Smooth muscle cell (in vitro differentiated cells): ENCODE measurements at regions not wholly inside any gene's neighbourhood (a gene's known extent, or its start where the extent isn't known, plus 50 kb on each side); places are given as distances from the start of the nearest gene placed in this dataset.

Experiments
- DNase-seq: peaks from one replicate; lab custom pipeline; 2025; ENCODE audit not compliant: unreplicated experiment; lab: John Stamatoyannopoulos, UW
- H2AFZ ChIP-seq: fragments of 200-600 bp; sonication (generic); 2 replicates; pipeline ENCODE4 v1.6.0; 2016; ENCODE audit warnings: antibody characterized with exemption, low read depth, mild to moderate bottlenecking
- H3F3A ChIP-seq: fragments of 200-600 bp; sonication (generic); 2 replicates; pipeline ENCODE4 v1.6.0; 2017; ENCODE audit warnings: antibody characterized with exemption, low read depth
- H3K27ac ChIP-seq: fragments of 200-600 bp; sonication (generic); 2 replicates; pipeline ENCODE4 v1.5.1; 2016; ENCODE audit warnings: low read depth, mild to moderate bottlenecking
- H3K27me3 ChIP-seq: fragments of 200-600 bp; sonication (generic); 2 replicates; pipeline ENCODE4 v1.6.1; 2016; ENCODE audit warnings: low read depth, mild to moderate bottlenecking
- H3K36me3 ChIP-seq: fragments of 200-600 bp; sonication (generic); 2 replicates; pipeline ENCODE4 v1.5.1; 2016; ENCODE audit warnings: low read depth
- H3K4me1 ChIP-seq: fragments of 200-600 bp; sonication (generic); 2 replicates; pipeline ENCODE4 v1.5.1; 2016; ENCODE audit warnings: low read depth
- H3K4me2 ChIP-seq: fragments of 200-600 bp; sonication (generic); 2 replicates; pipeline ENCODE4 v1.6.0; 2016; ENCODE audit warnings: mild to moderate bottlenecking
- H3K4me3 ChIP-seq: fragments of 200-600 bp; sonication (generic); 2 replicates; pipeline ENCODE4 v1.5.1; 2016; ENCODE audit warnings: mild to moderate bottlenecking
- H3K79me2 ChIP-seq: fragments of 200-600 bp; sonication (generic); 2 replicates; pipeline ENCODE4 v1.6.0; 2016; ENCODE audit warnings: low read depth, mild to moderate bottlenecking
- H3K9ac ChIP-seq: fragments of 200-600 bp; sonication (generic); 2 replicates; pipeline ENCODE4 v1.6.0; 2016; ENCODE audit warnings: low read depth
- H3K9me3 ChIP-seq: fragments of 200-600 bp; sonication (generic); replicated peaks from 2 replicates; pipeline ENCODE4 v1.5.1; 2016; ENCODE audit warnings: low read depth
- H4K20me1 ChIP-seq: fragments of 200-600 bp; sonication (generic); 2 replicates; pipeline ENCODE4 v1.6.0; 2016; ENCODE audit warnings: low read depth
- CTCF ChIP-seq: fragments of 200-600 bp; sonication (generic); IDR thresholded peaks from 2 replicates; pipeline ENCODE4 v1.5.1; 2017; ENCODE audit warnings: borderline replicate concordance, mild to moderate bottlenecking, antibody characterized with exemption; ENCODE audit not compliant: insufficient read depth, poor library complexity, severe bottlenecking
- WGBS: methylation state at CpG from one replicate; pipeline ENCODE4 v1.1.7; 2016; ENCODE audit warnings: low lambda C conversion rate; 5-methylcytosine and 5-hydroxymethylcytosine counted together

DNA sequence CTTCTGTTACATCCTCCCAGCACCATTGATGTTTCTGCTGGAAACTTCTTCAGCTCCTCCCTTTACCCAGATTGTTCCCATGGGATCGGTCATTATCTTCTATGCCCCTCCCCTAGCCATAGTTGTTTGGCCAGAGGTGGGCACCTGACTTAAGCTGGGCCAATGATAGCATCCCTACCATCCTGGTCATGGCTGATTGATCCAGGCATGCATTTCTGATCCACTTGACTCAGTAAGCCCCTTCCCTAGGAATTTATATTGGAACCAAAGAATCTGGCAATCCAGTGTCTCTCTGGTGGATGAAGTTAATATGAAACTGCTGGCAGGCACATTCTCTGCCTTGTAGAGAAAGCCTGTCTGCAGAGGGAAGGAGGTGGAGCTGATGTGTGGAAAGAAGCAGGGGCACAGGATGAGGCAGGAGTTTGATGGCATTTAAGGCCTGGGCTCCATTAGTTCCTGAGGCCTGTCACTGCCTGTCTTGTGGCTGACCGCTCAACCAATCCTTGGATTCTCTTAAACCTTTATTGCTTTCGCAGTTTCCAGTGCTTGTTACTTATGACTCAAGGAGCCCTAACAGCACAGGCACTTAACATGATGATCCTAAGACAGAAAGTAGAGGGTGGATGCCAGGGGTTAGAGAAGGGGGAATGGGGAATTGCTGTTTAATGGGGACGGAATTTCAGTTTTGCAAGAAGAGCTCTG is 152.4 kb downstream of the ABCC12 start:
- no peak for TF ChIP-seq CTCF
- H3K27me3 ChIP-seq: no peaks in the 10 kb centered on the region
- peaks cover 10% of the 10 kb centered on the region for H3K4me1 ChIP-seq
- no peaks in the 10 kb centered on the region for H3K9me3 ChIP-seq
- no peaks in the 10 kb centered on the region for H3F3A ChIP-seq
- H2AFZ ChIP-seq: no peak overlapping the region
- no peaks in the 10 kb centered on the region for H3K36me3 ChIP-seq
- no peaks in the 10 kb centered on the region for H3K79me2 ChIP-seq
- H3K4me2 ChIP-seq: no peak overlapping the region
- 56% methylated on average over 4 of the region's 4 CpGs for WGBS
- H3K4me3 ChIP-seq: no peak overlapping the region
- no peak overlapping the region for H3K27ac ChIP-seq
- H4K20me1 ChIP-seq: no peaks in the 10 kb centered on the region
- H3K9ac ChIP-seq: no peak overlapping the region
- no peak for DNase-seq

GRCh38 chr16:48001324-48001895 is 154.4 kb downstream of the ABCC12 start:
- DNase-seq: no peak
- no peak overlapping the region for H2AFZ ChIP-seq
- no peaks in the 10 kb centered on the region for H3K27me3 ChIP-seq
- WGBS: 62% methylated on average over 13 of the region's 13 CpGs
- H3K4me1 ChIP-seq: peaks cover 10% of the 10 kb centered on the region
- H4K20me1 ChIP-seq: no peaks in the 10 kb centered on the region
- no peak for TF ChIP-seq CTCF
- no peaks in the 10 kb centered on the region for H3K9me3 ChIP-seq
- no peak overlapping the region for H3K4me2 ChIP-seq
- no peak overlapping the region for H3K27ac ChIP-seq
- H3K36me3 ChIP-seq: no peaks in the 10 kb centered on the region
- H3K4me3 ChIP-seq: no peak overlapping the region
- H3F3A ChIP-seq: no peaks in the 10 kb centered on the region
- H3K79me2 ChIP-seq: no peaks in the 10 kb centered on the region
- H3K9ac ChIP-seq: no peak overlapping the region

GRCh38 chr16:48000622-48001021 is 155.2 kb downstream of the ABCC12 start:
- Histone ChIP-seq H3K4me2 (no peak overlapping the region), H3K27ac (no peak overlapping the region), H3K4me1 (peaks cover 10% of the 10 kb centered on the region), H4K20me1 (no peaks in the 10 kb centered on the region), H3K4me3 (no peak overlapping the region), H3K79me2 (no peaks in the 10 kb centered on the region), H2AFZ (no peak overlapping the region), H3F3A (no peaks in the 10 kb centered on the region), H3K9me3 (no peaks in the 10 kb centered on the region), H3K36me3 (no peaks in the 10 kb centered on the region), H3K27me3 (no peaks in the 10 kb centered on the region), H3K9ac (no peak overlapping the region)
- TF ChIP-seq CTCF: no peak
- DNase-seq: no peak
- WGBS: 90% methylated on average over 3 of the region's 3 CpGs

GRCh38 chr16:47999595-47999994 is 156.2 kb downstream of the ABCC12 start:
- H2AFZ ChIP-seq: no peak overlapping the region
- no peak for TF ChIP-seq CTCF
- H3K4me1 ChIP-seq: peaks cover 8% of the 10 kb centered on the region
- no peaks in the 10 kb centered on the region for H3K79me2 ChIP-seq
- H3K9me3 ChIP-seq: no peaks in the 10 kb centered on the region
- no peak overlapping the region for H3K27ac ChIP-seq
- no peaks in the 10 kb centered on the region for H4K20me1 ChIP-seq
- H3K36me3 ChIP-seq: no peaks in the 10 kb centered on the region
- no peak overlapping the region for H3K4me2 ChIP-seq
- DNase-seq: no peak
- no peak overlapping the region for H3K4me3 ChIP-seq
- 93% methylated on average over 4 of the region's 4 CpGs for WGBS
- no peaks in the 10 kb centered on the region for H3F3A ChIP-seq
- H3K27me3 ChIP-seq: no peaks in the 10 kb centered on the region
- H3K9ac ChIP-seq: no peak overlapping the region
